Hepatocyte (in vitro differentiated cells): ENCODE measurements at regions not wholly inside any gene's neighbourhood (a gene's known extent, or its start where the extent isn't known, plus 50 kb on each side); places are given as distances from the start of the nearest gene placed in this dataset.

Source experiments
- DNase-seq: peaks from one replicate; pipeline ENCODE4 v3.0.0-alpha.2; 2016; ENCODE audit warnings: low spot score
- H2AFZ ChIP-seq: fragments of 200-600 bp; sonication (generic); 2 replicates; pipeline ENCODE4 v1.6.0; 2016; ENCODE audit warnings: antibody characterized with exemption, mild to moderate bottlenecking
- H3K27ac ChIP-seq: fragments of 200-600 bp; sonication (generic); 2 replicates; pipeline ENCODE4 v1.5.1; 2016; ENCODE audit warnings: mild to moderate bottlenecking
- H3K27me3 ChIP-seq: fragments of 200-600 bp; sonication (generic); 2 replicates; pipeline ENCODE4 v1.6.1; 2016
- H3K36me3 ChIP-seq: fragments of 200-600 bp; sonication (generic); replicated peaks from 2 replicates; pipeline ENCODE4 v1.5.1; 2016; ENCODE audit warnings: low read depth; ENCODE audit not compliant: insufficient read depth
- H3K4me1 ChIP-seq: fragments of 200-600 bp; sonication (generic); 2 replicates; pipeline ENCODE4 v1.5.1; 2016; ENCODE audit warnings: mild to moderate bottlenecking, moderate library complexity; ENCODE audit not compliant: insufficient read depth
- H3K4me2 ChIP-seq: fragments of 200-600 bp; sonication (generic); 2 replicates; pipeline ENCODE4 v1.6.0; 2016
- H3K4me3 ChIP-seq: fragments of 200-600 bp; sonication (generic); 2 replicates; pipeline ENCODE4 v1.5.1; 2016; ENCODE audit warnings: mild to moderate bottlenecking
- H3K79me2 ChIP-seq: fragments of 200-600 bp; sonication (generic); 2 replicates; pipeline ENCODE4 v1.6.0; 2017; ENCODE audit warnings: mild to moderate bottlenecking
- H3K9me2 ChIP-seq: fragments of 200-600 bp; sonication (generic); replicated peaks from 2 replicates; pipeline ENCODE4 v1.6.0; 2017; ENCODE audit warnings: mild to moderate bottlenecking; ENCODE audit not compliant: insufficient read depth
- H3K9me3 ChIP-seq: fragments of 200-600 bp; sonication (generic); 2 replicates; pipeline ENCODE4 v1.5.1; 2016; ENCODE audit warnings: low read depth, mild to moderate bottlenecking
- H4K20me1 ChIP-seq: fragments of 200-600 bp; sonication (generic); 2 replicates; pipeline ENCODE4 v1.6.0; 2016; ENCODE audit warnings: mild to moderate bottlenecking; ENCODE audit not compliant: insufficient read depth, poor library complexity, severe bottlenecking
- CTCF ChIP-seq: fragments of 200-600 bp; sonication (generic); IDR thresholded peaks from 2 replicates; pipeline ENCODE4 v1.5.1; 2016; ENCODE audit warnings: antibody characterized with exemption, mild to moderate bottlenecking; ENCODE audit not compliant: poor library complexity
- EZH2 ChIP-seq: fragments of 200-600 bp; sonication (generic); IDR thresholded peaks from 2 replicates; pipeline ENCODE4 v1.6.1; 2016; ENCODE audit warnings: antibody characterized with exemption, mild to moderate bottlenecking, borderline replicate concordance
- EZH2phosphoT487 ChIP-seq: fragments of 200-600 bp; sonication (generic); IDR thresholded peaks from one replicate; pipeline ENCODE4 v1.6.1; 2018; ENCODE audit warnings: antibody characterized with exemption, mild to moderate bottlenecking, low read depth, moderate library complexity; ENCODE audit not compliant: unreplicated experiment, severe bottlenecking
- WGBS: methylation state at CpG from one replicate; pipeline ENCODE4 v1.1.6; 2016; ENCODE audit warnings: low lambda C conversion rate; ENCODE audit errors: missing lambda C conversion rate; 5-methylcytosine and 5-hydroxymethylcytosine counted together

GRCh38 chr2:9135822-9136558 lies 70.6 kb upstream of the ASAP2 start:
- Histone ChIP-seq H3K27ac (no peak overlapping the region), H3K4me2 (no peak overlapping the region), H2AFZ (no peak overlapping the region), H3K79me2 (no peaks in the 10 kb centered on the region), H3K27me3 (no peaks in the 10 kb centered on the region), H4K20me1 (no peaks in the 10 kb centered on the region), H3K9me2 (no peaks in the 10 kb centered on the region), H3K36me3 (no peaks in the 10 kb centered on the region), H3K4me3 (no peak overlapping the region), H3K9me3 (no peaks in the 10 kb centered on the region), H3K4me1 (no peaks in the 10 kb centered on the region)
- no peak for DNase-seq
- WGBS: 86% methylated on average over 15 of the region's 15 CpGs
- TF ChIP-seq EZH2 (no peak), CTCF (no peak), EZH2phosphoT487 (no peak)

- H4K20me1 ChIP-seq: no peaks in the 10 kb centered on the region
- no peaks in the 10 kb centered on the region for H3K4me1 ChIP-seq
- no peak overlapping the region for H3K4me2 ChIP-seq
- TF ChIP-seq EZH2 (no peak), CTCF (no peak), EZH2phosphoT487 (no peak)
- no peaks in the 10 kb centered on the region for H3K36me3 ChIP-seq
- H3K27ac ChIP-seq: no peak overlapping the region
- H3K9me2 ChIP-seq: no peaks in the 10 kb centered on the region
- no peak overlapping the region for H2AFZ ChIP-seq
- no peaks in the 10 kb centered on the region for H3K79me2 ChIP-seq
- no peak overlapping the region for H3K4me3 ChIP-seq
- no peak for DNase-seq
- H3K27me3 ChIP-seq: no peaks in the 10 kb centered on the region
- H3K9me3 ChIP-seq: no peaks in the 10 kb centered on the region
- 98% methylated on average over 8 of the region's 8 CpGs for WGBS
Observed at GRCh38 chr2:9127316-9127715, 79.3 kb upstream of the ASAP2 start.

GRCh38 chr2:9126540-9126939 lies 80.1 kb upstream of the ASAP2 start:
- Histone ChIP-seq H3K4me1 (no peaks in the 10 kb centered on the region), H3K27ac (no peak overlapping the region), H4K20me1 (no peaks in the 10 kb centered on the region), H3K9me3 (no peaks in the 10 kb centered on the region), H3K79me2 (no peaks in the 10 kb centered on the region), H3K9me2 (no peaks in the 10 kb centered on the region), H3K36me3 (no peaks in the 10 kb centered on the region), H3K4me3 (no peak overlapping the region), H3K4me2 (no peak overlapping the region), H2AFZ (no peak overlapping the region), H3K27me3 (no peaks in the 10 kb centered on the region)
- DNase-seq: no peak
- WGBS: 91% methylated on average over 3 of the region's 3 CpGs
- TF ChIP-seq CTCF (no peak), EZH2 (no peak), EZH2phosphoT487 (no peak)
